Mucosa of gallbladder (tissue), 1 donor: ENCODE measurements at regions not wholly inside any gene's neighbourhood (a gene's known extent, or its start where the extent isn't known, plus 50 kb on each side); places are given as distances from the start of the nearest gene placed in this dataset.

ENCODE experiments used
- DNase-seq: peaks from one replicate; pipeline ENCODE4 v3.0.0-alpha.2; 2020; ENCODE audit warnings: low spot score
- donor health status: DM: no; HTN: no; CAD: no.

- DNase-seq: no peak
These were observed 495.7 kb downstream of the TLE1 start for GRCh38 chr9:81193362-81194339.

DNA sequence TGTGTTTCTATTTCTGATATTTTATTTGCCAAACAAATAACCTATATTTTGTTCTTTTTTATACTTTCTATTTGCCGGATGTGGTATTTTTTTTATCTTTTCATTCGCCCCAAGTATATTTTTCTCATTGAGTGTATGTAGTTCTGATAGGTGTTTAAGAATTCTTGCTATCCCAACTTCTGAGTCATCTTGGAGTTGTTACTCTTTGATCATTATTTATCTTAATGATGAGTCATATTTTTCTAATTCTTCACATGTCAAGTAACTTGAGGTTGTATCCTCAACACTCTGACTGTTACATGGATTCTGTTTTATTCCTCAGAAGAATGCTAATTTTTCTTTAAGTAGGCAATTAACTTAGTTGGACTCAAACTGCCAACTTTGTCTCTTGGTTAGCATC, 498.1 kb downstream of the TLE1 start:
- no peak for DNase-seq

DNA sequence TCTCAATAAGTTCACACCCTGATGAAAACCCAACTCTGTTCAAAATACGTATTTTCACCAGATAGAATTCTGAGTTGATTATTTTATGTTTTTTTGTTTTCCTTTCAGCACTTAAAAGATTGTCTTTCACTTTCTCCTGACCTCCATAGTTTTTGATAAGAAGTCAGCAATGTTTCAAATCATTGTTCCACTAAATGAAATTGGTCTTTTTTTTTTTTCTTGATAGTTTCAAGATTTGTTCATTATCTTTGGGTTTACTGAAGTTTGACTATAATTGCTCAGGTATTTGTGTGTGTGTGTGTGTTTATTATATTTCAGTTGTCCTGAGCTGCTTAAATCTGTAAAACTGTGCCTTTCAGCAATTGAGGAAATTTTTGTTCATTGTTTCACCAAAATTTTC, 498.7 kb downstream of the TLE1 start:
- DNase-seq: no peak

- no peak for DNase-seq
These were observed 505.6 kb downstream of the TLE1 start for GRCh38 chr9:81183761-81184160.

GRCh38 chr9:81182431-81182830, 506.9 kb downstream of the TLE1 start:
- no peak for DNase-seq

DNA sequence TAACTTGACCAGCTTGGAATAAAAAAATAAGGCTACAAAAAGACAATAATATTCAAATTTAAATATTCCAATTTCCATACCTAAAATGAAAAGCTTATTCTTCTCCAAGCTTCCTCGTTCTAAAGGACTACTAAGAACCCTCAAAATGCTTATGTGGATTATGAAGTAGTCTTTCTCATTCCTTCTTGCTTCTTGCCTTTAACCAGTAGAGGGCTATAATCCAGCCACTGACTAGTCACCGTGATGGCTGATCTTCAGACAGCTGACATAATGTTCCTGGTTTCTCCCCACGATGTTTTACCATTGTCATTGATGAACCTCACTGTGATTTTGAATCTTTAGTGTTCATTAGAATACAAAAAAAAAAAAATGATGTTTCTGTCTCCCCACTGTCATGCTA, 515.3 kb downstream of the TLE1 start:
- no peak for DNase-seq

DNA sequence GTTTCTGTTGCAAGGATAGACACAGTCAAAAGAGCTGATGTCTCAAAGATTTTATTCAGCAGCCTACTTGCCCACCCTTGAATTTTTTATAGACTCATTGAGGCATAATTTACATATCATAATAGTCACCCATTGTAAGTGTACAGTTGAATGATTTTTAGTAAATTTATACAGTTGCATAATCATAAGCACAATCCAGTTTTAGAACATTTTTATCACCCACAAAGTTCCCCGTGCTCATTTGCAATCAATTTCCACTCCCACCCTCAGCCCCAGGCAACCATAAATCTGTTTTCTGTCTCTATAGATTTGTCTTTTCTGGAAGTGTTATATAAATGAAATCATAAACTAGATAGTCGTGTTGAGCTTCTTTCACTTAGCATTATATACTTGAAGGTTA, 517.7 kb downstream of the TLE1 start:
- DNase-seq: no peak

DNA sequence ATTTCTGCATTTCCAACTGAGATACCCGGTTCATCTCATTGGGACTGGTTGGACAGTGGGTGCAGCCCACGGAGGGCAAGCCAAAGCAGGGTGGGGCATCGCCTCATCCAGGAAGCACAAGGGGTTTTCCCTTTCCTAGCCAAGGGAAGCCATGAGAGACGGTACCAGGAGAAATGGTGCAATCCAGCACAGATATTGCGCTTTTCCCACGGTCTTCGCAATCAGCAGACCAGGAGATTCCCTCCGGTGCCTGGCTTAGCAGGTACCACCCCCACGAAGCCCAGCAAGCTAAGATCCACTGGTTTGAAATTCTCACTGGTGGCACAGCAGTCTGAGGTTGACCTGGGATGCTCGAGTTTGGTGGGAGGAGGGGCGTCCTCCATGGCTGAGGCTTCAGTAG, 527.0 kb downstream of the TLE1 start:
- no peak for DNase-seq

DNA sequence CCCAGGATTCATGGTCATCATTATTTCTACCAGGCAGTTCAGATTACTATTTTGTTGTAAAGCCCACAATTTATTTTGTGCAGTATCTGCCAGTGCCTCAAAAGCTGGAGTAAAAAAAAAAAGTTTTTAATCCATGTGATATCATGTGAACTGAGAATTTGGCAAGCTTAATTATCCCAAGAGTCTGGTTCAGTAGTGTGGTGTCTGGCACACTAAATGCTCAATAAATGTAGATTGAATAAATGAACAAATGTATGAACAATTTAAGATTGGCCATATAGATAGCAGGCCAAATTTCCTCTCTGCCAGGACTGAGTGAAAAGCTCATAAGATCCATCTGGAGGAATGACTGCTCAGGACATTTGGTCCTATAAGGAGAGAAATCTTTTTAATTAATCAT, 533.0 kb downstream of the TLE1 start:
- DNase-seq: no peak

GRCh38 chr9:81150016-81150625, 539.2 kb downstream of the TLE1 start:
- DNase-seq: peak; percentile 21

- DNase-seq: no peak
These were observed 542.5 kb downstream of the TLE1 start for GRCh38 chr9:81146684-81147337.

DNA sequence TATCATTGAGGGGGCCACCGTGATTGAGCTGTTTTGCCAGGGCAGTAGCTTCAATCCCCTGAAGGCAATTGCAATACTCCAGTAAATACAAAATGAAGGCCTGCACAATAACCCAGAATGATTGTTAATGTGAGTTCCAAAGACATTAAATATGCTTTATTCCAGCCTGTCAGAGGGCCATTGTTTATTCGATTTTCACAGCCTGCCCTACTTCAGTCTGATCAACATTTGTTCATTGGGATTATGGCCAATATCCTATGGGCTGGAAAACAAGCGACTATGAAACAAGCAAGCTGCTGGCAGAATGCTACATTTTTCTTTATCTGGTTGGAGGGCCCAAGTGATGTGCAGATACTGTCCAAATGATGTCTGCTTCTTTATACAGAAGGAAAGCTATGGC, 543.1 kb downstream of the TLE1 start:
- DNase-seq: no peak

- no peak for DNase-seq
These were observed 543.9 kb downstream of the TLE1 start for GRCh38 chr9:81145331-81145963.

GRCh38 chr9:81141961-81142360, 547.4 kb downstream of the TLE1 start:
- no peak for DNase-seq

DNA sequence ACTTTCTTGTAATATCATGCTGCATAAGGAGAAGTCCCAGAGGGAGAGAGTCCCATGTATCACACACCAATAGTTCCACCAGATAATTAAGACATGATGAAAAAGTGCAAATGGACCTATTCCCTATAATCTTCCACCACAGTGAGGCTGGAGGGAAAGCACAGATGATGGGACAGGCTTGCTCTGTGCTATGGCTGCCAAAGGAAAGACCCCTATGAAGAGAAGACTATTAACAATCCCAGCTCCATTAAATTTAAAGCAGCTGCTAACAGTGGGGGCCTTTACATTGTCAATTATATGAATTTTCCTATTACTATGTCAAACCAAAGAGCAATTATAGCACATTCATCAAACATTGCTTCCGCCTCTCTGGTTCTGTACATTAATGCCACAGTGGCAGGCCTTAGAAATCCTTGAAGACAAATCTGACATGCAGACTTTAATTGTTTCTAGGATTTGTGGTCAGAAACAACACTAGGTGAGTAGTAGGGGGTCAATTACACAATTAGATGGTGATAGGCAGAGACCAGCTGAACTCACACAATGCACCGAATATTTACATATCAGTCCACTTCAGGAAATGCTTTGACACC, 551.3 kb downstream of the TLE1 start:
- DNase-seq: no peak

GRCh38 chr9:81132796-81133195, 556.6 kb downstream of the TLE1 start:
- no peak for DNase-seq

DNA sequence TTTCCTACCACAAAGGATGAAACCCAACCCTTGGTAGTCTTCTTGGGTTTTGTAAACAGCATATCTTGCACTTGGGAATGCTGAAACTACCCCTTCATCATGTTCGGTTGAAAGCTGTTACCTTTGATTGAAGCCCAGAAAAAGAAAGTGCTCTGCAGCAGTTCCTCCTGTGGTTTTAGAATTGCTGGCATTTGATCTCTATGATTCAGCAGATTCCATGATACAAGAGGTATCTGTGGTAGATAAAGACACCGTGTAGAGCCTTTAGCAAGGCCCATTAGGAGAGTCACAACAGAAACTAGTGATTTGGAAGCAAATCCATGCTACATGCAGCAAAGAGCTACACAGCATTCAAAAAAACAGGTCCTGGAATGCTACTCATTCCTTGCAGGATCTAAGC, 557.0 kb downstream of the TLE1 start:
- DNase-seq: no peak

GRCh38 chr9:81128701-81129100, 560.6 kb downstream of the TLE1 start:
- no peak for DNase-seq

DNA sequence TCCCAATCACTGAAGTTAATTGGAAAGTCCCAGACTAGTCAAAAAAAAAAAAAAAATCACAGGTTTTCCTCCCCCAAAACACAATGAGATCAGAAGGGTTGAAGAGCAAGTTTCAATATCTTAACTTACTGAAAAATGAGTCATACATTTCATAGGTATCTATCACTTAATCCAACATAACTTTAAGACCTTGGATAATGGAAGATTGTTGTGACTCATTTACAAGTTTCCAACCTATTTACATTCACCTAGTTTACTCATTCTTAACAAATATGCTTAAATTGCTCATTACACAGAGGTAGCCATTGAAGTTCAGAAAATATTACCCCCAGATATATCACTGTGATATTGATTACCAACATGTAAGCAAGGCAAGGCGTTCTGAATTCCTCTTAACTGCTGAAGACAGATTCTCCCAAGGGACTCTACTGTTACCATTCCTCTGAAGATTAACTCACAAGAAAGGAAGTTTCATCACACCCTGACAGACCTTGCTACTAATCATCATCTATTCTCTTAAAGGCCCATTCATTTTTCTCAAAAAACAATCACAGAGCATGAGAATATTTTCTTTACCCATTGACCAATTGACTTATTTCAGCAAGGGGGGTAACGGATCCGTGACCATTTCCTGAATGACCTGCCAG, 563.8 kb downstream of the TLE1 start:
- DNase-seq: no peak

- no peak for DNase-seq
These were observed 565.8 kb downstream of the TLE1 start for GRCh38 chr9:81123526-81123925.

- DNase-seq: no peak
These were observed 566.6 kb downstream of the TLE1 start for GRCh38 chr9:81122749-81123148.
